RWPE1 (cell line): ENCODE measurements at regions not wholly inside any gene's neighbourhood (a gene's known extent, or its start where the extent isn't known, plus 50 kb on each side); places are given as distances from the start of the nearest gene placed in this dataset.
A peak's percentile ranks its signal among the peaks of the same experiment; 100 is the strongest.

Experiments
- CTCF ChIA-PET: fragments of 350-600 bp; sonication (Branson Sonifier 250); formaldehyde crosslinking; extraction: SDS; loops from one replicate; lab custom pipeline; 2021; lab: Yijun Ruan, JAX
- POLR2A ChIA-PET: fragments of 400-600 bp; formaldehyde crosslinking; extraction: SDS; loops from one replicate; lab custom pipeline; 2020; ENCODE audit warnings: antibody characterized with exemption; ENCODE audit not compliant: low non-redundant PET; lab: Yijun Ruan, JAX
- DNase-seq: peaks from one replicate; pipeline ENCODE4 v3.0.0; 2012; ENCODE audit warnings: low spot score
- H3K27ac ChIP-seq: fragments of 450-650 bp; 2 replicates; pipeline ENCODE4 v1.5.1; 2017
- CTCF ChIP-seq: fragments of 450-650 bp; conservative IDR thresholded peaks from 2 replicates; pipeline ENCODE4 v1.5.1; 2017; ENCODE audit warnings: low read depth, mild to moderate bottlenecking

DNA sequence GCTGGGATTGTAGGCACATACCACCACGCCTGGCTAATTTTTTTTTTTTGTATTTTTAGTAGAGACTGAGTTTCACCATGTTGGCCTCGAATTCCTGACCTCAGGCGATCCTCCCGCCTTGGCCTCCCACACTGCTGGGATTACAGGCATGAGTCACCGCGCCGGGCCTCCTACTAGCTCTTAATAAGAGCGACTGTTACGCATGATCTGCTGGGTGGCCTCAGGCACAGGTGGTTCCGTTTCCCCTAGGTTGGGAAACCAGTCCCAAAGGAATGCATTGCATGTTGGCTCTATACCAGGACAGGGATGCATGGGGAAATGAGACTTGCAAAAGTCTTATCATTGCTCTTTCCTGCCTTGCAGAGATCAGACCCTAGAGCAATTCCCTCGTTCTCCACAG is 184.7 kb upstream of the PPP1R26 start:
- no peak for TF ChIP-seq CTCF
- CTCF ChIA-PET: interaction anchor here (0.6 kb wide), 1 partner anchor 1476 kb away, joined by 5 read pairs; no protein-coding TSS in a partner anchor
- H3K27ac ChIP-seq: no peak overlapping the region
- POLR2A ChIA-PET: no interaction called here
- peak; percentile 44 for DNase-seq

- no peak for DNase-seq
- ChIA-PET CTCF (no interaction called here), POLR2A (no interaction called here)
- TF ChIP-seq CTCF: no peak
- H3K27ac ChIP-seq: no peak overlapping the region
These were observed 183.9 kb upstream of the PPP1R26 start for GRCh38 chr9:135295551-135296300.

- no peak for TF ChIP-seq CTCF
- ChIA-PET POLR2A (no interaction called here), CTCF (interaction anchor here (0.6 kb wide), 1 partner anchor 16 kb away, joined by 3 read pairs; no protein-coding TSS in a partner anchor)
- DNase-seq: no peak
- H3K27ac ChIP-seq: no peak overlapping the region
These were observed 182.7 kb upstream of the PPP1R26 start for GRCh38 chr9:135296735-135297455.

DNA sequence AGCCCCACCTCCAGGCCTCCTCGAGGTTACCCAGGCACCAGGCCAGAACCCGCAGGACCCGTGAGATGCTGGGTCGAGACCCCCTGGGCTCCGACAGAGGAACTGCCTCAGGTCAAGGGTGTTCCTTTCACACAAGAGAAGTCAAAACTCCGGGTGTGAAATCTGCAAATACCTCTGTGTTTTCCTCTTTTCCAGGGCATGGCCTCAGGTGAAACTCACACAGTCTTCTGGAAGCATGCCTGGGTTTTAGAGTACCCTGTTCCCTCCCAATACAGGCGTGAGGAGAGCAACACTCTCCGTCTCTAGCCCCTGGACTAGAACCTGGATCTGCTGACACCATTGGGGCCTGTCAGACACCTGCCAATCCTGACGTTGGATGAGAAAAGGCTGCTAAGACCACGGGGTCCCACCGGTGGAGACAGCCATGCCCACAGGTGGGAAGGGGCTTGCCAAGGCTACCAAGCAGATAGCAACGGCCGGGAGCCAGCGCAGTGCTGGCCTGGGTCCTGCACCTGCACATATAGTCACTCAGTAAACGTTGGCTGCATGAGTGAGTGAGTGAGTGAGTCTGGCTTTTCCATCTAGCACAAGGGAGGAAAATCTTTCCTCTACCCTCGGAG is 182.0 kb upstream of the PPP1R26 start:
- H3K27ac ChIP-seq: no peak overlapping the region
- no peak for TF ChIP-seq CTCF
- ChIA-PET POLR2A (no interaction called here), CTCF (no interaction called here)
- DNase-seq: no peak

- no peak for TF ChIP-seq CTCF
- POLR2A ChIA-PET: no interaction called here
- no peak for DNase-seq
- no peak overlapping the region for H3K27ac ChIP-seq
- CTCF ChIA-PET: no interaction called here
These were observed 180.4 kb upstream of the PPP1R26 start for GRCh38 chr9:135299239-135299590.

DNA sequence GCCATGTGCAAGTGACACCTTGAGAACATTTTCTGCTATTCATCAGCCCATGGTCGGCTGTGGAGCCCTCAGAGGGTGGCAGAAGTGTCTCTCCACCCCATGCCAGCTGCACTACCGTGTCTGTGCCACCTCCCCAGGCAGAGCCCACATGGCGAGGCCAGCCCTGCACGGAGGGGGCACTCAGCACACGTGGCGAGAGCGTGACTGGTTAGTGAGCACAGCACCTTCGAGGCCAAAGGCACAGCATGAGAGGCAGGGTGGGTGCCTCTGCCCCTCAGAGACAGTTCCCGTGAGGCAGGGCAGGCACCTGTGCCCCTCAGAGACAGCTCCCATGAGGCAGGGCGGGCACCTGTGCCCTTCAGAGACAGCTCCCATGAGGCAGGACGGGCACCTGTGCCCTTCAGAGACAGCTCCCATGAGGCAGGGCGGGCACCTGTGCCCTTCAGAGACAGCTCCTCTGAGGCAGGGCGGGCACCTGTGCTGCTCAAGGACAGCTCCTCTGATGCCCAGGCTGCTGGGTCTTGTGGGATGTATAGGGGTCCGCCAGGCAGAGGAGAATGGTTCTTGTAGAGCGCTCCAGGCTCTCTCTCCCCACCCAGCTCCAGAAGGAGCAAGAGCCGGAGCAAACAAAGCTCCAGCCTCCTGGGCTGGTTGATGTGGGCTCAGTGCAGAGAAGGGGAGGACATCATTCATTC is 179.8 kb upstream of the PPP1R26 start:
- no peak for TF ChIP-seq CTCF
- POLR2A ChIA-PET: no interaction called here
- no peak for DNase-seq
- CTCF ChIA-PET: interaction anchor here (0.8 kb wide), 1 partner anchor 23 kb away, joined by 4 read pairs; no protein-coding TSS in a partner anchor
- H3K27ac ChIP-seq: no peak overlapping the region
